GM13976 (cell line): ENCODE measurements at regions not wholly inside any gene's neighbourhood (a gene's known extent, or its start where the extent isn't known, plus 50 kb on each side); places are given as distances from the start of the nearest gene placed in this dataset.

Experiments
- DNase-seq: peaks from one replicate; pipeline ENCODE4 v3.0.0; 2012; ENCODE audit warnings: low spot score
- in situ Hi-C: fragments of 300-500 bp; cut with MboI; formaldehyde crosslinking; loops from one replicate; pipeline ENCODE4 v1.12.0; 2022; ENCODE audit warnings: low sequenced_read_pairs, mixed read lengths, inconsistent platforms; ENCODE audit not compliant: unreplicated experiment
- TF ChIP-seq, protein P1 (sequence below): IDR thresholded peaks from 2 replicates; pipeline ENCODE4 v1.5.1; 2012; ENCODE audit warnings: borderline replicate concordance, mild to moderate bottlenecking; ENCODE audit not compliant: insufficient read depth; ENCODE audit errors: extremely low read depth, missing control alignments, control extremely low read depth

DNA sequence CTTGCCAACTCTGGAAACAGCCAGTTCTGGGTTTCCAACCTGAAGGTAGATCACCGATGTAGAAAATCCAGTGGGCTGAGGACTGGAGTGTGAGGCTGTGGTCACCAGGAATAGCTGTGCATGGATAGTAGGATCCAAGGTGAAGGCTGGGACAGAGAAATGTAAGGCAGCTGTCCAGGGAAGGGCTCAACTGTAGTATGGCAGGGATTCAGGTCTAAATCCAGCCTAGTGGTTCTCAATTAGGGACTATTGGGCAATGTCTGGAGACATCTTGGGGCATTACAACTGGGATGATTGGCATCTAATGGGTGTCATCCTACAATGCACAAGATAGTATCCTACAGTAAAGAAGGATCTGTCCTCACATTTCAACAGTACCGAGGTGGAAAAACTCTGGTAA lies 67.7 kb upstream of the RUNX1 start:
- in situ Hi-C loops: no loop called here
- no peak for DNase-seq
- TF ChIP-seq, protein P1, sequence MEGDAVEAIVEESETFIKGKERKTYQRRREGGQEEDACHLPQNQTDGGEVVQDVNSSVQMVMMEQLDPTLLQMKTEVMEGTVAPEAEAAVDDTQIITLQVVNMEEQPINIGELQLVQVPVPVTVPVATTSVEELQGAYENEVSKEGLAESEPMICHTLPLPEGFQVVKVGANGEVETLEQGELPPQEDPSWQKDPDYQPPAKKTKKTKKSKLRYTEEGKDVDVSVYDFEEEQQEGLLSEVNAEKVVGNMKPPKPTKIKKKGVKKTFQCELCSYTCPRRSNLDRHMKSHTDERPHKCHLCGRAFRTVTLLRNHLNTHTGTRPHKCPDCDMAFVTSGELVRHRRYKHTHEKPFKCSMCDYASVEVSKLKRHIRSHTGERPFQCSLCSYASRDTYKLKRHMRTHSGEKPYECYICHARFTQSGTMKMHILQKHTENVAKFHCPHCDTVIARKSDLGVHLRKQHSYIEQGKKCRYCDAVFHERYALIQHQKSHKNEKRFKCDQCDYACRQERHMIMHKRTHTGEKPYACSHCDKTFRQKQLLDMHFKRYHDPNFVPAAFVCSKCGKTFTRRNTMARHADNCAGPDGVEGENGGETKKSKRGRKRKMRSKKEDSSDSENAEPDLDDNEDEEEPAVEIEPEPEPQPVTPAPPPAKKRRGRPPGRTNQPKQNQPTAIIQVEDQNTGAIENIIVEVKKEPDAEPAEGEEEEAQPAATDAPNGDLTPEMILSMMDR: no peak

DNA sequence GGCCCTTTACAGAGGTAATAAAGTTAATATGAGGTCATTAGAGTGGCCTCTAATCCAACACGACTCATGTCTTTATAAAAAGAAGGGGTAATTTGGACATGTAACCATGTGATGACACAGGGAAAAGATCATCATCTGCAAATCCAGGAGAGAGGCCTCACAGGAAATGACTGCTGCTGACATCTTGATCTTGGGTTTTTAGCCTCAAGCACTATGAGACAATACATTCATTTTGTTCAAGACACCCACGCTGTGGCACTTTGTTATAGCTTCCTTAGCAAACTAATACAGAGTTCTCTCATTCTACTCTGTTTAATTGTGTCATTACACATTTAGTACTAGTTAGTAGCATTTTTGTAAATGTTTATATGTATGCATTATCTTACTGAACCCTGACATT lies 64.0 kb upstream of the RUNX1 start:
- in situ Hi-C loops: no loop called here
- TF ChIP-seq, protein P1: no peak
- no peak for DNase-seq

DNA sequence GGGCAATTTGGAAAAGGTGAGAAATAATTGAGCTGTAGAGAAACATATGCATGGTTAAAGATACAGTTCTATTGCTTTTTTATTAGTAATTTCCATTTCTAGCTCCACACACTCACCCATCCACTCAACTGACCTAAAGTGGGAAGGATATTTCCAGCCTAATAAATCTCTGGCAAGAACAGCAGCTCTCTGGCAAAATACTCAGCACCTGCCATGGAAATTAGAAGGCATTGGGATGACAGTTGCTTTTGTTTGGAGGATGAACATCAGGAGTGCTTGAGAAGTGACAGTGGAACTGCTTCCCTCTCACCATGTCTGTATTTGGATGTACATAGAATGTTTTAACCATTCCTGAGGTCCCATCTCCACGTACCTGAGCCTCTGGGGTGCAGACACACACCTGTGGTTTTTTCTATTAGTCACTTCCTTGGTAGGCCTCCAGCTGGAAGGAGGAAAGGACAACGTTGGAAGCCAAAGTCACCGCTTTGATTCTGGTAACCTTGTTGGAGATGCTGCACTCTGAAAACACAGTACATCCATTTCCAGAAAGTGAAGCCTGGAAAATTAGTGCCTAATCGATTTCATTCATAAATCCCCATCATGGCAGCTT lies 62.3 kb upstream of the RUNX1 start:
- in situ Hi-C loops: no loop called here
- no peak for DNase-seq
- TF ChIP-seq, protein P1: no peak

DNA sequence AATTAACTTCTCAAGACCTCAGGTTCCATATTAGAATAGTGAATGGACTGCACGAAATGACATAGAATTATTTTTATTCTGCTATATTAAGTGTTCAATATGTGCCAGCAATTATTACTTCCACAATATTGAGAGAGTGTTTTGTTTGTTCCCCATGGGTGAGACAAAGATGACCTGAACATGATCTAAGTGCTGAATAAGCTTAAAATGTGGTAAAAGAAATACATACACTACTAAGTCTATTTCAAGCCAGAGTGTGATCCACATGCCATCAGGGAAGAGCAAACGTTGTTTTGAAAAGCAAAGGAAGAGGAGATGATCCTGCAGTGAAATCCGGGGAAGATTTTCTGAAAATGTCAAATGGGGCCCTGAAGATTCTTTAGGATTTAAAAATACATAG lies 59.8 kb upstream of the RUNX1 start:
- in situ Hi-C loops: no loop called here
- TF ChIP-seq, protein P1: no peak
- DNase-seq: no peak

DNA sequence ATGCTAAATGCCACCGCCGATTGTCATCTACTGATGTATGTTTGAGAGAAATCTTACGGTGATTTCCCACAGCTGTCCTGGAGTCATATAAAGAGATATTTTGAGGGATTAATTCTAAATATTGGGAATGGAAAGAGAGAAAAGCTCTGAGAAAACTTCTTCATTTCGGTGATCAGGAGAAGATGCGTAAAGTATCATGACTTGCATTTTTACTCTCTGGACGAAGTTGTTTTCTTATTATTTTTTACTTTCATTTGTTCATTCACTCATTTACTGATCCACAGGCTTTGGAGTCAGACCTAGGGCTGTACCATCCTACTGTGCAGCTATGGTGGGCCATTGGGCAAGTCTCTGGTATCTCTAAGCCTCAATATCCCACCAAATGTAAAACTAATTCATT lies 58.4 kb upstream of the RUNX1 start:
- in situ Hi-C loops: no loop called here
- TF ChIP-seq, protein P1: no peak
- DNase-seq: no peak

DNA sequence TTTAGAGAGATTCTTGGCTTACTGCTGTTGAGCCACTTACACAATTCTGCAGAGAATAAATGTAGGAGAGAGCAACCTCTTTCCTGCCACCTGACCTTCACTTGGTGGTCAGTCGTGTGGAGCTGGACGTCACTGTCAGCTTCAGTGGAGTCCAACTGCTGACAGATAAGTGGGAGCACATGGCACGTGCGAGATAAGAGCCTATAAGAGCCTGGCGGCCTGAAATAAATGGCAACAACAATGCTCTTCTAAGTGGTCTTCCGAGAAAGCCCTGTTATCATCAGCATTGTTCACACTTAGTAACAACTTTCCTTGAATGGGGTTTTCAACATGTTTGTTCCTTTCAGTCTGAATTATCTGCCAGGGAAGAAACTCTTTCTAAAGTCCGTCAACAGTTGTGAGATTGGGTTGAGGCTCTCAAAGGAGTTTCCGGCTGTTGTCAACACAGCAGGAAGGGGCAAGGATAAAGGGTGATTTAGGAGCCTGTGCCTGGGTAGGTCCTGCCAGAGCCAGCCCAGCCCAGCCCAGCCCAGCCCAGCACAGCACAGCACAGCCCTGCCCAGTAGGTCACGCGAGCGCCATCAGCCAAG lies 57.2 kb upstream of the RUNX1 start:
- TF ChIP-seq, protein P1: no peak
- no peak for DNase-seq
- in situ Hi-C loops: no loop called here
